HepG2 (cell line): ENCODE measurements at regions not wholly inside any gene's neighbourhood (a gene's known extent, or its start where the extent isn't known, plus 50 kb on each side); places are given as distances from the start of the nearest gene placed in this dataset.

Experiments used
- ATAC-seq: fragments of 200-7000 bp; cut with Tn5 transposase; 3 replicates; pipeline ENCODE4 v1.9.1; 2020; ENCODE audit warnings: mild to moderate bottlenecking, moderate library complexity
- BruUV-seq: library from RNA; stranded (reverse); fragments of 400-500 nt; replicated peaks from 2 replicates; lab custom pipeline; 2021; lab: Mats Ljungman, UMichigan
- CTCF ChIA-PET: fragments of 300-600 bp; formaldehyde crosslinking; extraction: SDS; loops from one replicate; lab custom pipeline; 2021; ENCODE audit warnings: low total read pairs, inconsistent platforms, low intra/inter-chr PET ratio; lab: Yijun Ruan, JAX
- POLR2A ChIA-PET: fragments of 350-600 bp; sonication (Branson Sonifier 250); formaldehyde crosslinking; loops from one replicate; lab custom pipeline; 2020; ENCODE audit warnings: antibody characterized with exemption, inconsistent platforms; lab: Yijun Ruan, JAX
- DNase-seq: peaks from one replicate; pipeline ENCODE4 v3.0.0-alpha.2; 2015; ENCODE audit warnings: low spot score
- FAIRE-seq: peaks from 3 replicates; lab custom pipeline; 2011; peaks lifted over from hg19 to GRCh38; lab: Jason Lieb, UNC
- H2AFZ ChIP-seq: one replicate; pipeline ENCODE4 v1.6.1; 2011; ENCODE audit warnings: low read length, inconsistent platforms
- H3K27ac ChIP-seq: fragments of 300-600 bp; 3 replicates; pipeline ENCODE4 v1.8.0; 2011; ENCODE audit warnings: mixed run types, mild to moderate bottlenecking, mixed read lengths, low read length, inconsistent platforms; ENCODE audit not compliant: insufficient read depth; ENCODE audit errors: extremely low read length
- H3K27me3 ChIP-seq, 2 experiments: fragments of 200-600 bp in 1 of 2; 2 replicates in 1 of 2; 3 replicates in 1 of 2; pipeline versions ENCODE4 v1.6.0 to v1.8.0; 2011; ENCODE audit warnings: low read length in 2 of 2, mild to moderate bottlenecking in 2 of 2, moderate library complexity in 2 of 2, inconsistent platforms in 1 of 2; ENCODE audit not compliant: insufficient read depth in 2 of 2, control insufficient read depth in 1 of 2
- H3K36me3 ChIP-seq, 2 experiments: fragments of 200-600 bp in 1 of 2; replicated peaks in 1 of 2; 2 replicates in 1 of 2; 3 replicates in 1 of 2; pipeline versions ENCODE4 v1.5.1 to v1.8.0; 2011; ENCODE audit warnings: low read length in 2 of 2, inconsistent platforms in 1 of 2; ENCODE audit not compliant: insufficient read depth in 2 of 2, control insufficient read depth in 1 of 2
- H3K4me1 ChIP-seq: 2 replicates; pipeline ENCODE4 v1.5.1; 2012; ENCODE audit warnings: low read length, inconsistent platforms; ENCODE audit not compliant: insufficient read depth
- H3K4me2 ChIP-seq: 2 replicates; pipeline ENCODE4 v1.6.0; 2011; ENCODE audit warnings: low read depth, low read length, inconsistent platforms
- H3K4me3 ChIP-seq, 3 experiments: fragments of 200-600 bp in 1 of 3; sonication (generic), shearing (Covaris generic) in 1 of 3; replicated peaks in 1 of 3; 2 replicates each; pipeline ENCODE4 v1.5.1; 2011 to 2016; ENCODE audit warnings: low read length in 3 of 3, inconsistent platforms in 2 of 3, low read depth in 2 of 3, mild to moderate bottlenecking in 2 of 3, control low read depth in 1 of 3, mixed read lengths in 1 of 3; ENCODE audit not compliant: insufficient read depth in 1 of 3
- H3K79me2 ChIP-seq: one replicate; pipeline ENCODE4 v1.6.1; 2011; ENCODE audit warnings: low read length, inconsistent platforms; ENCODE audit not compliant: insufficient read depth
- H3K9ac ChIP-seq: 2 replicates; pipeline ENCODE4 v1.6.0; 2011; ENCODE audit warnings: mild to moderate bottlenecking, low read depth, low read length, inconsistent platforms; ENCODE audit not compliant: insufficient read depth
- H3K9me3 ChIP-seq: 2 replicates; pipeline ENCODE4 v1.5.1; 2012; ENCODE audit warnings: mild to moderate bottlenecking, low read length
- H4K20me1 ChIP-seq: 2 replicates; pipeline ENCODE4 v1.6.0; 2011; ENCODE audit warnings: inconsistent platforms, mild to moderate bottlenecking, low read length, moderate library complexity; ENCODE audit not compliant: insufficient read depth
- AGO1 ChIP-seq: fragments of 200-400 bp; formaldehyde crosslinking; IDR thresholded peaks from 2 replicates; pipeline ENCODE4 v1.6.1; 2017; ENCODE audit warnings: mild to moderate bottlenecking, low read depth, low read length, moderate library complexity; ENCODE audit not compliant: poor library complexity, severe bottlenecking
- ELF4 ChIP-seq: sonication (generic); formaldehyde crosslinking; IDR thresholded peaks from 2 replicates; pipeline ENCODE4 v1.5.0; 2020; ENCODE audit warnings: missing genetic modification reagents, mild to moderate bottlenecking, moderate library complexity, borderline replicate concordance
- HDAC1 ChIP-seq: sonication (generic); formaldehyde crosslinking; IDR thresholded peaks from 2 replicates; pipeline ENCODE4 v1.5.1; 2020; ENCODE audit warnings: mild to moderate bottlenecking, missing genetic modification reagents
- MATR3 ChIP-seq: sonication (generic); formaldehyde crosslinking; IDR thresholded peaks from 2 replicates; pipeline ENCODE4 v1.4.0; 2020; ENCODE audit warnings: missing genetic modification reagents
- NFYB ChIP-seq: sonication (generic); formaldehyde crosslinking; IDR thresholded peaks from 2 replicates; pipeline ENCODE4 v1.4.0; 2020; ENCODE audit warnings: missing genetic modification reagents
- PAF1 ChIP-seq: IDR thresholded peaks from 2 replicates; pipeline ENCODE4 v1.6.1; 2016; ENCODE audit warnings: missing genetic modification reagents, missing compliant biosample characterization
- PAX8 ChIP-seq: sonication (generic); formaldehyde crosslinking; IDR thresholded peaks from 2 replicates; pipeline ENCODE4 v1.8.0; 2022; ENCODE audit warnings: mild to moderate bottlenecking, missing genetic modification reagents, borderline replicate concordance
- SMAD1 ChIP-seq: sonication (generic); formaldehyde crosslinking; IDR thresholded peaks from 2 replicates; pipeline ENCODE4 v1.4.0; 2020; ENCODE audit warnings: missing genetic modification reagents, low read depth, mild to moderate bottlenecking, borderline replicate concordance
- TBX2 ChIP-seq: sonication (generic); formaldehyde crosslinking; IDR thresholded peaks from 2 replicates; pipeline ENCODE4 v1.5.0; 2020; ENCODE audit warnings: missing genetic modification reagents, mild to moderate bottlenecking, borderline replicate concordance
- TEAD3 ChIP-seq: optimal IDR thresholded peaks from 2 replicates; pipeline ENCODE3; 2016; ENCODE audit warnings: borderline replicate concordance
- XRCC5 ChIP-seq: fragments of 200-400 bp; formaldehyde crosslinking; optimal IDR thresholded peaks from 2 replicates; pipeline ENCODE3; 2017; ENCODE audit warnings: mild to moderate bottlenecking, low read length
- ZKSCAN1 ChIP-seq: fragments of 150-350 bp; IDR thresholded peaks from 2 replicates; pipeline ENCODE4 v1.6.1; 2014; ENCODE audit warnings: low read length
- ZNF292 ChIP-seq: sonication (generic); formaldehyde crosslinking; IDR thresholded peaks from 2 replicates; pipeline ENCODE4 v1.8.1; 2022; ENCODE audit warnings: mild to moderate bottlenecking, low read depth, missing genetic modification reagents, borderline replicate concordance
- ZNF337 ChIP-seq: sonication (generic); formaldehyde crosslinking; IDR thresholded peaks from 2 replicates; pipeline ENCODE4 v1.5.1; 2020; ENCODE audit warnings: missing genetic modification reagents, low read depth, mild to moderate bottlenecking, borderline replicate concordance
- ZNF484 ChIP-seq: sonication (generic); formaldehyde crosslinking; IDR thresholded peaks from 2 replicates; pipeline ENCODE4 v1.5.1; 2020; ENCODE audit warnings: mild to moderate bottlenecking, low read depth, missing genetic modification reagents, borderline replicate concordance
- ZSCAN12 ChIP-seq: sonication (generic); formaldehyde crosslinking; IDR thresholded peaks from 2 replicates; pipeline ENCODE4 v1.9.0; 2021; ENCODE audit warnings: mild to moderate bottlenecking, missing genetic modification reagents
- WGBS: methylation state at CpG from one replicate; pipeline ENCODE4 v1.1.6; 2017; ENCODE audit warnings: low lambda C conversion rate; 5-methylcytosine and 5-hydroxymethylcytosine counted together
- in situ Hi-C: cut with HindIII; loops from 2 replicates; pipeline ENCODE4 v1.10.0; 2017; ENCODE audit warnings: low pct_unique_long_range_greater_than_20kb; ENCODE audit not compliant: extremely low pct_ligation_motif_present
- intact Hi-C: fragments of 100-400 bp; cut with micrococcal nuclease; formaldehyde crosslinking; loops from one replicate; pipeline ENCODE4 v1.10.0; 2022; ENCODE audit not compliant: unreplicated experiment
- TF ChIP-seq, protein P1 (sequence below): sonication (generic); formaldehyde crosslinking; IDR thresholded peaks from 2 replicates; pipeline ENCODE4 v1.8.0; 2022; ENCODE audit warnings: mild to moderate bottlenecking, missing genetic modification reagents, moderate library complexity
- TF ChIP-seq, protein P2 (sequence below): IDR thresholded peaks from 2 replicates; pipeline ENCODE4 v1.6.1; 2016; ENCODE audit warnings: low read depth, control low read depth
- TF ChIP-seq, protein P3 (sequence below): IDR thresholded peaks from 2 replicates; pipeline ENCODE4 v1.6.1; 2016; ENCODE audit warnings: missing biosample characterization, missing genetic modification reagents, low read depth
- TF ChIP-seq, protein P4 (sequence below): sonication (generic); formaldehyde crosslinking; IDR thresholded peaks from 2 replicates; pipeline ENCODE4 v1.4.0; 2020; ENCODE audit warnings: missing genetic modification reagents
- TF ChIP-seq, protein P5 (sequence below): sonication (generic); formaldehyde crosslinking; IDR thresholded peaks from 2 replicates; pipeline ENCODE4 v1.8.0; 2022; ENCODE audit warnings: low read depth, missing genetic modification reagents

DNA sequence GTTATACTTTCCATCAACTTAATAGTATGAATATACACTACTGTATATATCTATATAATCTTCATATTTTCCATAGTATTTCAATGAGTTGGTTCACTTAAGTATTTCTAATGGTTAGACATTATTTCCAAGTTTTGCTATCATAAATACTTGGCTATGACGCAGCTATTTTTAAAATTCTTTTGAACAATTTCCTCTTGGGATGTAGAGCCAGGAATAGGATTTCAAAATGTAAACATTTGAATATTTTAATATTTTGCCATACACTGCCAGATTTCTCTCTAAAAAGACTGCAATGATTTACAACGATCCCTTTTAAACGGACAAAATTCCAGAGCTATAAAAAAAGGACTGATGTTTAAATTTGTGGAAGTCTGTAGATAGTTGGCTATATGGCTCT lies 95.6 kb downstream of the NUP35 start (continued):
- TF ChIP-seq TBX2 (no peak), ZNF337 (no peak)
- TF ChIP-seq, all 625 proteins: peak for 0

DNA sequence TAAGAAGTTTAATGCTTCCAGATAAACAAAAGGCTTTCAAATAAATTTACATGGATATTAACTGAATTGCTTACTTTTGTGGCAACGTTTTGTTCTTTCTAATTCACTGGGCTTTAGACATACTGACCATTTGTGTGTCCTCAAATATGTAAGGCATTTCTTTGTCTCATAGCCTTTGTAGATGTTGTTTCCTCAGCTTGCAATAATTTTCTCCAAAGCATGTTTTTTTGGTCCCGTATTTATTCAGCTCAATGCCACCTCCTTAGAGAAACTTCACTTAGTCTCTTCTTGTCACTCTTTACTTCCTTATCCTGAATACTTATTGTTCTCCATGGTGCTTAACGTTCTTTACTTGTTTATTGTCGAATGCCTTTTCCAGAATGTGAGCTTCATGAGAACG lies 98.5 kb downstream of the NUP35 start:
- intact Hi-C loops, result no loop called here
- FAIRE-seq, result no peak
- TF ChIP-seq, protein P1, sequence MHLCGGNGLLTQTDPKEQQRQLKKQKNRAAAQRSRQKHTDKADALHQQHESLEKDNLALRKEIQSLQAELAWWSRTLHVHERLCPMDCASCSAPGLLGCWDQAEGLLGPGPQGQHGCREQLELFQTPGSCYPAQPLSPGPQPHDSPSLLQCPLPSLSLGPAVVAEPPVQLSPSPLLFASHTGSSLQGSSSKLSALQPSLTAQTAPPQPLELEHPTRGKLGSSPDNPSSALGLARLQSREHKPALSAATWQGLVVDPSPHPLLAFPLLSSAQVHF (CRISPR knock-in tag), result no peak
- TF ChIP-seq, protein P2, sequence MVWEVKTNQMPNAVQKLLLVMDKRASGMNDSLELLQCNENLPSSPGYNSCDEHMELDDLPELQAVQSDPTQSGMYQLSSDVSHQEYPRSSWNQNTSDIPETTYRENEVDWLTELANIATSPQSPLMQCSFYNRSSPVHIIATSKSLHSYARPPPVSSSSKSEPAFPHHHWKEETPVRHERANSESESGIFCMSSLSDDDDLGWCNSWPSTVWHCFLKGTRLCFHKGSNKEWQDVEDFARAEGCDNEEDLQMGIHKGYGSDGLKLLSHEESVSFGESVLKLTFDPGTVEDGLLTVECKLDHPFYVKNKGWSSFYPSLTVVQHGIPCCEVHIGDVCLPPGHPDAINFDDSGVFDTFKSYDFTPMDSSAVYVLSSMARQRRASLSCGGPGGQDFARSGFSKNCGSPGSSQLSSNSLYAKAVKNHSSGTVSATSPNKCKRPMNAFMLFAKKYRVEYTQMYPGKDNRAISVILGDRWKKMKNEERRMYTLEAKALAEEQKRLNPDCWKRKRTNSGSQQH (CRISPR knock-in tag), result no peak
- no peak for TF ChIP-seq SMAD1 (CRISPR knock-in tag)
- no peak for TF ChIP-seq ZKSCAN1
- TF ChIP-seq, protein P3, sequence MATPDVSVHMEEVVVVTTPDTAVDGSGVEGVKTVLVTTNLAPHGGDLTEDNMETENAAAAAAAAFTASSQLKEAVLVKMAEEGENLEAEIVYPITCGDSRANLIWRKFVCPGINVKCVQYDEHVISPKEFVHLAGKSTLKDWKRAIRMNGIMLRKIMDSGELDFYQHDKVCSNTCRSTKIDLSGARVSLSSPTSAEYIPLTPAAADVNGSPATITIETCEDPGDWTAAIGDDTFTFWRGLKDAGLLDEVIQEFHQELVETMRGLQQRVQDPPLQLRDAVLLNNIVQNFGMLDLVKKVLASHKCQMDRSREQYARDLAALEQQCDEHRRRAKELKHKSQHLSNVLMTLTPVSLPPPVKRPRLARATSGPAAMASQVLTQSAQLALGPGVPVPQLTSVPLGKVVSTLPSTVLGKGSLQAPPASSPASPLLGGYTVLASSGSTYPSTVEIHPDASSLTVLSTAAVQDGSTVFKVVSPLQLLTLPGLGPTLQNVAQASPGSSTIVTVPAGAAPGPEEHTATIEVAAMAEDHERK (CRISPR knock-in tag), result no peak
- no peak for TF ChIP-seq NFYB
- TF ChIP-seq TEAD3 (CRISPR knock-in tag), result no peak
- TF ChIP-seq, protein P4, sequence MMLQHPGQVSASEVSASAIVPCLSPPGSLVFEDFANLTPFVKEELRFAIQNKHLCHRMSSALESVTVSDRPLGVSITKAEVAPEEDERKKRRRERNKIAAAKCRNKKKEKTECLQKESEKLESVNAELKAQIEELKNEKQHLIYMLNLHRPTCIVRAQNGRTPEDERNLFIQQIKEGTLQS (CRISPR knock-in tag), result no peak
- TF ChIP-seq ZNF292 (CRISPR knock-in tag), result no peak
- TF ChIP-seq MATR3 (CRISPR knock-in tag), result no peak
- no peak for TF ChIP-seq HDAC1 (CRISPR knock-in tag)
- no peak for TF ChIP-seq ELF4 (CRISPR knock-in tag)
- TF ChIP-seq PAF1 (CRISPR knock-in tag), result no peak
- TF ChIP-seq ZSCAN12 (CRISPR knock-in tag), result no peak
- TF ChIP-seq ZNF484 (CRISPR knock-in tag), result no peak
- TF ChIP-seq, protein P5, sequence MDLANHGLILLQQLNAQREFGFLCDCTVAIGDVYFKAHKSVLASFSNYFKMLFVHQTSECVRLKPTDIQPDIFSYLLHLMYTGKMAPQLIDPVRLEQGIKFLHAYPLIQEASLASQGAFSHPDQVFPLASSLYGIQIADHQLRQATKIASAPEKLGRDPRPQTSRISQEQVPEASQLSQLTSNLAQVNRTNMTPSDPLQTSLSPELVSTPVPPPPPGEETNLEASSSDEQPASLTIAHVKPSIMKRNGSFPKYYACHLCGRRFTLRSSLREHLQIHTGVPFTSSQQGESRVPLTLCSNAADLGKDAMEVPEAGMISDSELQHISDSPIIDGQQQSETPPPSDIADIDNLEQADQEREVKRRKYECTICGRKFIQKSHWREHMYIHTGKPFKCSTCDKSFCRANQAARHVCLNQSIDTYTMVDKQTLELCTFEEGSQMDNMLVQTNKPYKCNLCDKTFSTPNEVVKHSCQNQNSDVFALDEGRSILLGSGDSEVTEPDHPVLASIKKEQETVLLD, result no peak
- no peak for TF ChIP-seq AGO1
- TF ChIP-seq PAX8, result no peak
- no peak for TF ChIP-seq XRCC5

More for the DNA sequence above, 98.5 kb downstream of the NUP35 start:
- CTCF ChIA-PET, result no interaction called here
- no peak overlapping the region for H2AFZ ChIP-seq
- H3K79me2 ChIP-seq, result no peaks in the 10 kb centered on the region
- no peaks in the 10 kb centered on the region for H3K4me1 ChIP-seq
- H4K20me1 ChIP-seq, result no peaks in the 10 kb centered on the region
- H3K9me3 ChIP-seq, result no peaks in the 10 kb centered on the region
- H3K27me3 ChIP-seq, result no peaks in the 10 kb centered on the region
- no peak overlapping the region for H3K4me3 ChIP-seq
- H3K36me3 ChIP-seq, result no peaks in the 10 kb centered on the region
- H3K4me2 ChIP-seq, result no peak overlapping the region
- DNase-seq (no peak), ATAC-seq (no peak)
- WGBS, result 83% methylated on average over 5 of the region's 5 CpGs
- H3K27ac ChIP-seq, result no peak overlapping the region
- H3K9ac ChIP-seq, result no peak overlapping the region
- POLR2A ChIA-PET, result no interaction called here
- BruUV-seq, result no TSS peak
- in situ Hi-C loops, result no loop called here
